Activated CD4-positive, alpha-beta T cell treated with anti-CD3 and anti-CD28 coated beads, Interleukin-10, Interleukin-2, amounts not matched to agents 100 ng/mL and 50 ng/mL, durations not matched to agents 16 hours and 8 hours (primary cell): ENCODE measurements at regions not wholly inside any gene's neighbourhood (a gene's known extent, or its start where the extent isn't known, plus 50 kb on each side); places are given as distances from the start of the nearest gene placed in this dataset.

Source experiments
- DNase-seq: peaks from one replicate; pipeline ENCODE4 v3.0.0-alpha.2; 2020

- DNase-seq, result no peak
Observed at GRCh38 chr13:53907891-53908290, 879.3 kb downstream of the OLFM4 start.

- DNase-seq, result no peak
Observed at GRCh38 chr13:53920916-53921315, 892.3 kb downstream of the OLFM4 start.

GRCh38 chr13:53921473-53921872 lies 892.9 kb downstream of the OLFM4 start:
- no peak for DNase-seq

GRCh38 chr13:53941588-53942190 lies 913.1 kb downstream of the OLFM4 start:
- DNase-seq, result no peak

- no peak for DNase-seq
Observed at GRCh38 chr13:53946500-53946899, 917.9 kb downstream of the OLFM4 start.

GRCh38 chr13:53953183-53953582 lies 924.6 kb downstream of the OLFM4 start:
- DNase-seq, result no peak
